ACC112 (cell line): ENCODE measurements at regions not wholly inside any gene's neighbourhood (a gene's known extent, or its start where the extent isn't known, plus 50 kb on each side); places are given as distances from the start of the nearest gene placed in this dataset.

ENCODE experiments used
- H2AFZ ChIP-seq: fragments of 200-600 bp; sonication (generic); one replicate; pipeline ENCODE4 v1.6.0; 2017; ENCODE audit warnings: antibody characterized with exemption, low read length; ENCODE audit not compliant: unreplicated experiment
- H3K27ac ChIP-seq: fragments of 200-600 bp; sonication (generic); 2 replicates; pipeline ENCODE4 v1.5.1; 2014; ENCODE audit warnings: low read depth, mild to moderate bottlenecking, antibody characterized with exemption, low read length, moderate library complexity
- H3K27me3 ChIP-seq: fragments of 200-600 bp; sonication (generic); 2 replicates; pipeline ENCODE4 v1.6.1; 2014; ENCODE audit warnings: mild to moderate bottlenecking, antibody characterized with exemption, low read length, moderate library complexity, mixed read lengths; ENCODE audit not compliant: insufficient read depth
- H3K36me3 ChIP-seq: fragments of 200-600 bp; sonication (generic); 2 replicates; pipeline ENCODE4 v1.6.1; 2016; ENCODE audit warnings: mild to moderate bottlenecking, antibody characterized with exemption, low read length, moderate library complexity, mixed read lengths; ENCODE audit not compliant: insufficient read depth
- H3K4me1 ChIP-seq: fragments of 200-600 bp; sonication (generic); one replicate; pipeline ENCODE4 v1.6.1; 2016; ENCODE audit warnings: low read length, mixed read lengths; ENCODE audit not compliant: insufficient read depth, unreplicated experiment, control insufficient read depth
- H3K4me3 ChIP-seq: fragments of 200-600 bp; sonication (generic); 2 replicates; pipeline ENCODE4 v1.5.1; 2014; ENCODE audit warnings: mild to moderate bottlenecking, low read depth, low read length
- H3K79me2 ChIP-seq: fragments of 200-600 bp; sonication (generic); one replicate; pipeline ENCODE4 v1.6.0; 2016; ENCODE audit warnings: low read length; ENCODE audit not compliant: control insufficient read depth, unreplicated experiment, insufficient read depth

DNA sequence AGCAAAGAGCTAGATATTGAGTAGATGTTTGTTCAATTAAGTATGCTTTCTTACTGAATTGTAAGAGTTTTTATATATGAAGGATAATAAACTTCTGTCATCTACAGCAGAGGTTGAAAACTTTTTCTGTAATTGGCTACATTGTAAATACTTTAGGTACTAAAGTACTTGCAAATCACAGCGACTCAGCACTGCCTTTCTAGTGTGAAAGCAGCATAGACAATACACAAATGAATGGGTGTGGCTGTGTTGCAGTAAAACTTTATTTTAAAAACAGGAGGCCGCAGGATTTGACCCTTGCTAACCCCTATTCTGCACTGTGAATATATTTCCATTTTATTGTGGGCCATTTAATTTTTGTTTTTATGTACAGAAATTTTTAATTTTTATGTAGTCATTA is 104.3 kb upstream of the TMC3 start:
- Histone ChIP-seq H3K79me2 (no peaks in the 10 kb centered on the region), H2AFZ (no peak overlapping the region), H3K27ac (no peak overlapping the region), H3K4me1 (no peaks in the 10 kb centered on the region), H3K36me3 (no peaks in the 10 kb centered on the region), H3K4me3 (no peak overlapping the region), H3K27me3 (no peaks in the 10 kb centered on the region)

DNA sequence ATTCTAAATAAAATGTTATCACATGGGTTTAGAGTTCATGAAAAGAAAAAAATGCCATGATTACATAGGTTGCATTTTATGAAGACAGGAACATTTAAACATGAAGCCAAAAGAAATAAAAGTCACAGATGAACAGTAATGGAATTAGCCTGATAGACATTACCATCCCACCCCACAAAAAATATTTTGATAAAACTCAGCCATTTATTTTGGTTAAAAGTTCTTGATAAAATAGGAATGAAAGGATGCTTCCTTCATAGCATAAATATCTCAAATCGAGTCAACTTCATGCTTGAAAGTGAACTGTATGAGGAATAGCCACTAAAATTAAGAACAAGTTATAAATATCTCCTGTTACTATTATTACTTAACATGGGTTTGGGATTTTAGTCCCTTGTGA is 101.9 kb upstream of the TMC3 start:
- no peak overlapping the region for H2AFZ ChIP-seq

DNA sequence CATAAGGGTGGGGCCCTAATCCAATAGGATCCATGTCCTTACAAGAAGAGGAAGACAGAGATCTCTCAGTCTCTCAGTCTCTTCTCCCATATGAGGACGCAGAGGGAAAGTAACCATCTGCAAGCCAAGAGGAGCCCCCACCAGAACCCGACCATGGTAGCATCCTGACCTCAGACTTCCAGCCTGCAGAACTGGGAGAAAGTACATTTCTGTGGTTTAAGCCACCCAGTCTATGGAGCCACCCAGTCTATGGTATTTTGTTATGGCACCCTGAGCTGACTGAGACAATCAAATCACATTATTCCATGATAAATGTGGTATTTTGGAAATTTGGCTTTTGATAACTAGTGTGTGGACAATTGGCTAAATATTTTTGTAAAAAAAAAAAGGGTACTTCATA is 101.5 kb upstream of the TMC3 start:
- no peak overlapping the region for H3K4me3 ChIP-seq
- no peaks in the 10 kb centered on the region for H3K4me1 ChIP-seq
- no peaks in the 10 kb centered on the region for H3K79me2 ChIP-seq

More for the DNA sequence above, 101.9 kb upstream of the TMC3 start:
- no peaks in the 10 kb centered on the region for H3K4me1 ChIP-seq
- H3K4me3 ChIP-seq: no peak overlapping the region
- H3K36me3 ChIP-seq: no peaks in the 10 kb centered on the region
- no peaks in the 10 kb centered on the region for H3K79me2 ChIP-seq
- H3K27ac ChIP-seq: no peak overlapping the region
- peaks cover 6% of the 10 kb centered on the region; the same call in 1 of the 2 replicates for H3K27me3 ChIP-seq

DNA sequence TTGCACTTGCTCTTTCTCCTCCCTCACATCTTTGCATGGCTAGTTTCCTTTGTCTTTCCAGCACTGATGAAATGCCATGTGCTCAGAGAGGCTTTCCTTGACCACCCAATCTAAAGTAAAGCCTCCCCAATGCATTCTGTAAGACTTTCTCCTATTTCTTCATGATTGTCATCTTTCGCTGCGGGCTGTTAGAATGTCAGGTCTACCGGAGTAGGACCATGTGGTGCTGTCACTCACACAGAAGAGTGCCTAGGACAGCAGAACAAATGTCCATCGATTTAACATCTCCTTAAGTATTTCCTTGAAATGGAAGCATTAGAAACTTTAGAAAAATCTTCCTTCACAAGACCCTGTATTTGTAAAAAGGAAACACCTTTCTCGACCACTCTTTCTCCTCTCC is 99.9 kb upstream of the TMC3 start:
- Histone ChIP-seq H3K27ac (no peak overlapping the region), H3K4me1 (no peaks in the 10 kb centered on the region), H3K4me3 (no peak overlapping the region), H3K27me3 (peaks cover 6% of the 10 kb centered on the region; the same call in 1 of the 2 replicates), H3K36me3 (no peaks in the 10 kb centered on the region), H2AFZ (no peak overlapping the region), H3K79me2 (no peaks in the 10 kb centered on the region)

More for the DNA sequence above, 101.5 kb upstream of the TMC3 start:
- peaks cover 6% of the 10 kb centered on the region; the same call in 1 of the 2 replicates for H3K27me3 ChIP-seq
- no peak overlapping the region for H2AFZ ChIP-seq
- no peaks in the 10 kb centered on the region for H3K36me3 ChIP-seq
- no peak overlapping the region for H3K27ac ChIP-seq

- H3K27ac ChIP-seq: no peak overlapping the region
- H3K27me3 ChIP-seq: peaks cover 6% of the 10 kb centered on the region; the same call in 1 of the 2 replicates
These were observed 99.2 kb upstream of the TMC3 start for GRCh38 chr15:81473177-81473576.

GRCh38 chr15:81471151-81471550 is 97.1 kb upstream of the TMC3 start:
- no peak overlapping the region for H3K4me3 ChIP-seq
- no peak overlapping the region for H3K27ac ChIP-seq
- H2AFZ ChIP-seq: no peak overlapping the region
- H3K36me3 ChIP-seq: no peaks in the 10 kb centered on the region
- no peaks in the 10 kb centered on the region for H3K79me2 ChIP-seq
- peaks cover 6% of the 10 kb centered on the region; the same call in 1 of the 2 replicates for H3K27me3 ChIP-seq
- H3K4me1 ChIP-seq: no peaks in the 10 kb centered on the region

More at GRCh38 chr15:81473177-81473576, 99.2 kb upstream of the TMC3 start:
- no peaks in the 10 kb centered on the region for H3K36me3 ChIP-seq
- H3K4me3 ChIP-seq: no peak overlapping the region
- H3K4me1 ChIP-seq: no peaks in the 10 kb centered on the region
- no peak overlapping the region for H2AFZ ChIP-seq
- H3K79me2 ChIP-seq: no peaks in the 10 kb centered on the region

DNA sequence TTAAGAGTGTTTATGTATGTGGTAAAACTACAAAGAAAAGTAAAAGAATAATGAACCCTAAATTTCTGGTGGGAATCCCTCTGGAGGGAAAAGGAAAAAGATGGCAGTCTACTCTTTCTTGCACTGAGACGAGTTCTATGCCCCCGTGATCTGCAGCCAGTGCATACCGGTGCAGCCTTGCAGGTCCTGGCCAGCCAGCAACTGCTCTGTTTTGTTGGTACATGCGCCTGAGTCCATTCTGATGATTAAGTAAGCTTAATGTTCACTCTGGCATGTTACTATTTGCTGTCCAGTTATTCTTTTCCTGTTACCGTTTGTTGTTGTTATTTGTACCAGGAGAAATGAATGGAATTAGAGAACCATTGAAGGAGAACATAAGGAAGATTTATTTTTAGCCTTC is 95.1 kb upstream of the TMC3 start:
- no peaks in the 10 kb centered on the region for H3K36me3 ChIP-seq
- no peaks in the 10 kb centered on the region for H3K79me2 ChIP-seq
- H2AFZ ChIP-seq: no peak overlapping the region
- no peak overlapping the region for H3K4me3 ChIP-seq
- H3K4me1 ChIP-seq: no peaks in the 10 kb centered on the region
- H3K27me3 ChIP-seq: peaks cover 6% of the 10 kb centered on the region; the same call in 1 of the 2 replicates
- no peak overlapping the region for H3K27ac ChIP-seq

GRCh38 chr15:81466741-81467140 is 92.7 kb upstream of the TMC3 start:
- Histone ChIP-seq H3K79me2 (no peaks in the 10 kb centered on the region), H3K36me3 (no peaks in the 10 kb centered on the region), H3K4me1 (no peaks in the 10 kb centered on the region), H3K4me3 (no peak overlapping the region), H2AFZ (no peak overlapping the region), H3K27ac (no peak overlapping the region), H3K27me3 (peaks cover 3% of the 10 kb centered on the region; the same call in 1 of the 2 replicates)

- H2AFZ ChIP-seq: no peak overlapping the region
- no peaks in the 10 kb centered on the region for H3K36me3 ChIP-seq
- H3K27ac ChIP-seq: no peak overlapping the region
- no peaks in the 10 kb centered on the region for H3K27me3 ChIP-seq
- H3K79me2 ChIP-seq: no peaks in the 10 kb centered on the region
- H3K4me3 ChIP-seq: no peak overlapping the region
- no peaks in the 10 kb centered on the region for H3K4me1 ChIP-seq
These were observed 80.0 kb upstream of the TMC3 start for GRCh38 chr15:81454024-81454423.

GRCh38 chr15:81450721-81451120 is 76.7 kb upstream of the TMC3 start:
- no peak overlapping the region for H3K4me3 ChIP-seq
- no peaks in the 10 kb centered on the region for H3K4me1 ChIP-seq
- H2AFZ ChIP-seq: no peak overlapping the region
- H3K27ac ChIP-seq: no peak overlapping the region
- no peaks in the 10 kb centered on the region for H3K36me3 ChIP-seq
- no peaks in the 10 kb centered on the region for H3K79me2 ChIP-seq
- H3K27me3 ChIP-seq: peaks cover 5% of the 10 kb centered on the region; the same call in 1 of the 2 replicates

DNA sequence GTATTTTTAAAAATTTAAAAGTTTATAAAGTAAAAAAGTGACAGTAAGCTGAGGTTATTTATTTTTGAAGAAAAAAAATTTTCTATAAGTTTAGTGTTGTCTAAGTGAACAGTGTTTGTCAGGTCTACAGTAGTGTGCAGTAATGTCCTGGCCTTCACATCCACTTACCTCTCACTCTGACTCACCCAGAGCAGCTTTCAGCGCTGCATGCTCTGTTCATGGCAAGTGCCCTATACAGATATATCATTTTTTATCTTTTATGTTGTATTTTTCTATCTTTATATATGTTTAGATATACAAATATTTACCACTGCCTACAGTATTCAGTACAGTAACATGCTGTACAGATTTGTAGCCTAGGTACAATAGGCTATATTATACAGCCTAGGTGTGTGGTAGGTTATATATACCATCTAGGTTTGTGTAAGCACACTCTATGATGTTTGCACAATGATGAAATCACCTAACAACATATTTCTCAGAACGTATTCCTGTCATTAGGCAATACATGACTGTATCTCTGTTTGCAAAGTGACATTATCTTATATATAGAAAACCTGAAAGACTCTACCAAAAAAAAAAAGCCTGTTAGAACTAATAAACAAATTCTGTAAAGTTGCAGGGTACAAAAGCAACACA is 75.9 kb upstream of the TMC3 start:
- no peaks in the 10 kb centered on the region for H3K4me1 ChIP-seq
- H3K4me3 ChIP-seq: no peak overlapping the region
- H3K27me3 ChIP-seq: peaks cover 12% of the 10 kb centered on the region
- H3K36me3 ChIP-seq: no peaks in the 10 kb centered on the region
- no peak overlapping the region for H3K27ac ChIP-seq
- H2AFZ ChIP-seq: no peak overlapping the region
- no peaks in the 10 kb centered on the region for H3K79me2 ChIP-seq
